Germinal center (tissue), 1 donor: ENCODE measurements at regions not wholly inside any gene's neighbourhood (a gene's known extent, or its start where the extent isn't known, plus 50 kb on each side); places are given as distances from the start of the nearest gene placed in this dataset.
"Not testable (repeated sequence)": the region's sequence is repeated elsewhere in the genome, so short reads cannot be mapped to it uniquely, and the experiment has no call there.

ENCODE experiments used
- DNase-seq: peaks from one replicate; pipeline ENCODE4 v3.0.0; 2012; ENCODE audit warnings: mixed read lengths, low spot score

DNA sequence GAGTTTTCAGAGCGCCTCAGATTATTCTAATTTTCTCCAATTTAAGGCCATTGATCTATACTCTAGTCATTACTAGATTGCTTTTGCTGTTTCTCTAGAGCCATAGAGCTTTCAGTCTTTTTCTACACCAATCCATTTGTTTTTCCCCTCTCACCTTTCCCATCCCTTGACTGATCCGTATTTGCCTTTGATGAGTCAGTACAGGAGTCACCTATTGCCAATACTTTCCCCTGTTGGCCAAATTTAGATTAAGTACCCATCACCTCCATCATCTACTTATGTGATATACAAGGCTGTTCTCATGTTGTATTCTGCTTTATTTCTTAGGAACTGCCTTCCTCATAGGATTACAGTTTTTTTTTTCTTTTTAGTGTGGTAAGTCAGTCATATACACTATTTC lies 463.2 kb downstream of the KLF12 start:
- DNase-seq: no peak

DNA sequence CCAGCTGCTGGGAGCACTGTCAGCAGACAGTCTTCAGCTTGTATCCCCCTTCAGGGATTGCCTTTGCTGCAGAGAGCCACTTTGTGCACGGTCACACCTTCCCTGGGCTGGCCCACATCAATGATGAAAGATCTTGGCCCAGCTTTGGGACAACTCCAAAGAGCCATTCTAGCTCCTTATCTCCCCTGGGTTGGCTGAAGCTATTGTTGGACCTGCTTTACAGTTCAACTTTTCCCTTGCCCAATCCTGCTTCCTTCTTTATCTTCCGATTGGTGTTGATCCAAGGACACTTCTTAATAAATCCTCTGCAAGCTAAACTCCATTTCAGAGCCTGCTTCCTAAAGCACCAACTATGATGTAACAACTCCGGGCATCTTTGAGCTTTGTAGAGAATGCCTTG lies 466.4 kb downstream of the KLF12 start:
- no peak for DNase-seq

DNA sequence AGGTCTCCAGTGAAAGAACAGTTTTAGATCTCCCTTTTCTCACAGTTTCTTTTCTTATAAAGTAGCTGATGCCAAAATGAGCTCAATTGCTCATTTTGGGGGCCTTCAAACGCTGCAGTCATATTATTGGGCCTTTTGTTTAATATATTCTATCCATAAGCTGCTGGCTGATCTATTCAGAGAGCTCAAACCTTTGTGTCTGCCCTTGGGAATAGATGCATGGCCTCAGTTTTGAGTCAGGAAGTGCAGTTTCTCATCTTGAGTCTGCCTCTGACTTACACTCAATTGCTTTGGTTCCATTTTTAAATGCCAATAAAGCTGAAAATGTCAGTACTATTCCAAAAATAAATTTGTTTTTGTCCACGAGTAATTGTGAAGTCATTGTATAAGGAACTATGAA lies 468.9 kb downstream of the KLF12 start:
- DNase-seq: no peak

DNA sequence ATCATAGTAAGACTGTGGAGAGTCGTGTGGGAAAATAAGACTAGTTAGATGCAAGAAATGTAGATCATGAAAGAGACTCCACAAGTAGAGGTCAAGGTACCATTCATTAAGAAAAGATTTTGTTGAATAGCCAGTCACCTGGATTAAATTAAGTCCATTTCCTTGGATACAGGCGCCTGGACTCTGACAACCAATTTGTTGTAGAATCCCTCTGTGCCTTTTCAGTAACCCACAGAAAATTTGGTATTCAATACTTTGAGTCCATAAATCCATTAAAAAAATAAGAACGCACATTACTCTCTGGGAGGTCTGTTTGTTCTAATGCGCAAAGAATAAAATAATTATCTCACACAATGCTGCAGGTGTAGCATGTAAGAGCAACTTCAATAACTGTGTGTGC lies 469.4 kb downstream of the KLF12 start:
- DNase-seq: no peak

DNA sequence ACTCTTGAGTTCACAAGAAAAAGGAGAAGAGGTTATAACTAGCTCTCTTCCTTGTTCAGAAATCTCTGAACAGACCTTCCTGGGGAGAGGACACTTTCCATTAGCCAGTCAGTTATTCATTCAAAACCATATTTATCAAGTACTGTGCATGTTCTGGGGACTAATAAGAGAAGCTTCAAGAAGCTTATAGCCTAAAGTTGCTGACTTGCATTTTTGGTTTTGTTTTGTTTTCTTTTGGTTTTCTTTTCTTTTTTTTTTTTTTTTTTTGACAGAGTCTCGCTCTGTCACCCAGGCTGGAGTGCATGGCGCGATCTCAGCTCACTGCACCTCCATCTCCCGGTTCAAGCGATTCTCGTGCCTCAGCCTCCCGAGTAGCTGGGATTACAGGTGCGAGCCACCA lies 471.4 kb downstream of the KLF12 start:
- DNase-seq: no peak

DNA sequence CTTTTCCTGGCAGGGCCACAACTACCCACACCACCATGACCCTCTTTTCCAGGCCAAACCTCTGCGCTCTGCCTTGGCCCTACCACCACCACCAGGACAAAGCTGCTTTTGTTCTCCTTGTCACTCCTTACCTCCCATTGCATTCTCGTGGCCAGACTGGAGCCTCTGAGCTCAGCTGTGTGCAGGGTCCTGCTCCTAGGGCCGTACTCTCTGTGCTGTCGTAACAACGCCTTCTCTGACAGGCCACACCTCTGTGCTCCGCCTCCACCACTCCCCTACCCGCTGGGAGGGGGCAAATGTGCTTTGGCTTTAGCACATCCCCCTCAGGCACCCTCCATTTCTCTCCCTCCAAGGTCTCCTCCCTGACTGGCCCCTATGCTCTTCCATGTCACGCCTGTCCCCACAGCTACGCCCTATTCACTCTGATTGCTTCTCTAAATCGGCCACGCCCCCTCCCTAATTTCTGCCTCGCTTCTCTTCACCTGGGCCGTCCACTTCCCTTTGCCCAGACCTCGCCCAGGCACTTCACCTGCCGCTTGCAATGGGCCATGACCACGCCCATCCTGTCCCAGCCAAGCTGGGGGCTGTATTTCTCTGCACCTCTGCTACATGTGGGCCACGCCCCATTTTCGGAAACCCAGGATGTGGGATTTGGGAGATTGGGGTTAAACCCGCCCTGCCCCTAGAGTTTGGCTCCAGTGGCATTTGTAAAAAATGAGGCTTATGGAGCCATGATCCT lies 472.3 kb downstream of the KLF12 start:
- no peak for DNase-seq

DNA sequence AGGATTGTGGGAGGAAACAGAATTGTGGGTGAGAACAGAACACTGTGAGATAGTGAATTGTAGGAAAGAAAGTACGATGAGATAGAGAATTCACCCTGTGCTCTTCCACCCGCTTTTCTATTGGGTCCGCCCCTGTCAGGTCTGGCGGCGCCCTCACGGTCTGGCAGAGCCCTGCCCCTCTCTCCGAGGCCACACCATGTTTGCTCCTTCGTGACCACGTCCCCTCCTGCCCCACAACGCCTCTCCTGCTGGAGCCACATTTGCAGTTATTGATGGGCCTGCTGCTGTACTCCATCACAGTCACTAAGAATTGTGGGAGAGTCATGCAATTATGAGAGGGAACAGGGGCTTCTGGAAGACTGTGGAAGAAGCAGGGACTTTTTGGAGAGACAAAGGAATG lies 473.1 kb downstream of the KLF12 start:
- DNase-seq: no peak

DNA sequence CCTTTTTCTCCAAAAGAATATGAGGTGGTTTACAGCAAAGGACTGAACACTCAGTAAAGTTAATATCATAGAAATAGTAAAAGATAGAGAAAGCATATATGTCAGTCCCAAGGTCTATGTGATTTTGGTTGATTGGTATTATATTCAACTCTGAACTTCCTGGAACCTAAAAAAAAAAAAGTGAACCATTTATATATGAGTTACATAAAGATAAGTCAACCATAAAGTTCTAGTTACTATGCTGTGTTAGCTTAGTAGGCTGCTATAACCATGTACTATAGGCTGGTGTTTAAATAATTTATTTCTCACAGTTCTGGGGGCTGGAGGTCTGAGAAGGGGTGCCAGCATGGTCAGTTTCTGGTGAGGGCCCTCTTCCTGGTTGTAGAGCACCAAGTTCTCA lies 475.6 kb downstream of the KLF12 start:
- DNase-seq: no peak

DNA sequence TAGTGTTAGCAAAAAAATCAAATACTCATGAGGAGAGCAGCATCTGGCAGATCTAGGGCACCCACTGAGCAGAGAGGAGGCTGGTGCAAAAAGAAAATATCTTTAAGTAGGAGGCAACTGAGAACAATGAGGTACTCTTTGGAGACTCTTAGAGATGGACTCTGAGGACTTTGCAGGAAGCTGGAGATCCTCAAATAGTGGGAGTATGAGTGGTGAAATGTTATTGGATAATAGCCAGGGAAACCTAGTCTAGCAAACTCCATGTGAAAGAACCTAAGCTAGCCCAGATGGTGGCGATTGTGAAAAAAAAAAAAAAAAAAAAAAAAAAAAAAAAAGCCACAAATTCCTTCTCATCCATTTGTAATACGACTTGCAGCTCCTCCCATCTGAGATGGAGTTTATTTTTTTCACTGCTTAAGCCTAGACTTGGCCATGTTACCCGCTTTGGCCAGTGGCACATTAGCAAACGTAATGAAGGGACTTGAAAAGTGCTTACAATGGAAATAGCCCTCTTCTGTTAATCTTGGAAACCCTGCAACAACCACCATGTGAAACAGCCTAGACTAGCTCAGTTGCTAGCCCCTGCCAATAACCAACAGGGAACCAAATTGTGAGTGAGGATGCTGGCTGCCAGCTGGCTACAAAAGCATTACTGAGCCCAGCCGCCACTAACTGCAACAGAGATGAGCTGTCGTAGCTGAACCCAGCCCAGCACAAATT lies 476.2 kb downstream of the KLF12 start:
- DNase-seq: no peak

DNA sequence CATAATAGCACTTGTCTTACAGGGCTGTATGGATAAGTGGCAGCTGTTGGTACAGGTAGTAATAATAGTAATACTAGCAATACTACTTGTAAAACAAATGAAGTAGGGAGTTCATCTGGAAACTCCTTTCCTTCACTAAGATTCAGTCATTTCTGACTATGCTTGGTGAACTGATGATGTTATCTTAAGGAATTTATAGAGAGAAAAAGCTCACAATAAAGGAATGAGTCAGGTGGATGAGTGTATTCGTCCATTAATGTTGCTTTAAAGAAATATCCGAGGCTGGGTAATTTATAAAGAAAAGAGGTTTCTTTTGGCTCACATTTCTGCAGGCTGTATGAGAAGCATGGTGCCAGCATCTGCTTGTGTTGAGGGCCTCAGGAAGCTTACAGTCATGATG lies 477.3 kb downstream of the KLF12 start:
- DNase-seq: no peak

DNA sequence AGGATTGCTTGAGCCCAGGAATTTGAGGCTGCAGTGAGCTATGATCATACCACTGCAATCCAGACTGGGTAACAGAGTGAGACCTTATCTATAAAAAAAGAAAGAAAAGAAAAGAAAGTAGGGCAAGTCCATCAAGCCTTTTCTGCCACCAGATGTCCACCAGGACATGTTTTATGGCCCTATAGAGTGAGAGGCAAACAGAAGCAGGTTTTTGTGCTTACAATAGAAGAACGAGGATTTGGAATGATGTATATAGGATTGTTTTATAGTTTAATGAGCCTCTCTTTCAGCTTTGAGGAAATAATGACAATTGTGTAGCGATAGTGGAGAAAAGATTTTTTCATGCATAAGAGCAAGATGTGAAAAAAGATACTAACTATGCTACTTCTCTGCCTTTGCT lies 480.5 kb downstream of the KLF12 start:
- DNase-seq: no peak

DNA sequence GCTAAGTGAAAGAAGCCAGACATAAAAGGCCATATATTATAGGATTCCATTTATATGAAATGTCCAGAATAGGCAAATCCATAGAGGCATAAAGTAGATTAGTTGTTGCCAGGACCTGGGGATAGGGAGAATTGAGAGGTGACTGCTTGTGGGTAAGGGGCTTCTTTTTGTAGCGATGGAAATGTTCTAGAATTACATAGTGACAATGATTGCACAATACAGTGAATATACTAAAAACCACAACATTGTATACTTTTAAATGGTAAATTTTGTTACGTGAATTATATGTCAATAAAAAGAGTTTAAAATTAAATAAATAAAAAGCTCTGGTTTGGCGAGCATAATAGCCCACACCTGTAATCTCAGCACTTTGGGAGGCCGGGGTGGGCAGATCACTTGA lies 486.8 kb downstream of the KLF12 start:
- DNase-seq: no peak

DNA sequence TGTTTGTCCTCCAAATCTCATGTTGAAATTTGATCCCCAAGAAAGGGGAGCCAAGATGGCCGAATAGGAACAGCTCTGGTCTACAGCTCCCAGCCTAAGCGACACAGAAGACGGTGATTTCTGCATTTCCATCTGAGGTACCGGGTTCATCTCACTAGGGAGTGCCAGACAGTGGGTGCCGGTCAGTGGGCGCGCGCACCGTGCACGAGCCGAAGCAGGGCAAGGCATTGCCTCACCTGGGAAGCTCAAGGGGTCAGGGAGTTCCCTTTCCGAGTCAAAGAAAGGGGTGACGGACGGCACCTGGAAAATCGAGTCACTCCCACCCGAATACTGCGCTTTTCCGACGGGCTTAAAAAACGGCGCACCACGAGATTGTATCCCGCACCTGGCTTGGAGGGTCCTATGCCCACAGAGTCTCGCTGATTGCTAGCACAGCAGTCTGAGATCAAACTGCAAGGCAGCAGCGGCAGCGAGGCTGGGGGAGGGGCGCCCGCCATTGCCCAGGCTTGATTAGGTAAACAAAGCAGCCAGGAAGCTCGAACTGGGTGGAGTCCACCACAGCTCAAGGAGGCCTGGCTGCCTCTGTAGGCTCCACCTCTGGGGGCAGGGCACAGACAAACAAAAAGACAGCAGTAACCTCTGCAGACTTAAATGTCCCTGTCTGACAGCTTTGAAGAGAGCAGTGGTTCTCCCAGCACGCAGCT lies 493.6 kb downstream of the KLF12 start:
- DNase-seq: not testable (repeated sequence)

DNA sequence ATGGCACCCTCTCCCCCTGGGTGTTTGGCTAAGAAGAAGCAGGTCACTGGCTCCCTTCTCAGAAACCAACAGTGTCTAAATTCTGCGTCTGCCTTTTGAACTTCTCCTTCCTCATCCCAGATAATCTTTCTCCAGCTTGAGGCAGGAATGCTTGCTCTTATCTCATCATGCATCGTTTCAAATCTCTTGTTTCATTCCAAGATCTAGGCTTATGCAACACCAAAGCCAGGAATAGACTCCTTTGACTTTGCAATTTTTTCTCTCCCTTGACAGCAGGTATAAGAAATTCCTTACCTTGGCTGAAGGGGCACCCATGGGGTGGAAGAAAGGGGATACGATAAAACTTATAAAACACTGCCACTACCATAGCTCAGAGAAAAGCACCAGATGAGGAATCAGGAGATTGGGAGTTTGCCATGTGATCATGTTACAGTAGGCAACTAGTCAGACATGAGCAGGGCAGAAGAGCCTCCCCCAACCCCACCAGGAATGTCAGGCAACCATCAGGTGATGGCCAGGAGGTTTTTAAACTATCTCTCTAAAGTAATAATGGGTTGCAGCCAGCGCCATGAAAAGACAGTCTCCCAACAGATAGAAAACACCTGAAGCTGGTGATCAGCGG lies 498.9 kb downstream of the KLF12 start:
- DNase-seq: no peak

DNA sequence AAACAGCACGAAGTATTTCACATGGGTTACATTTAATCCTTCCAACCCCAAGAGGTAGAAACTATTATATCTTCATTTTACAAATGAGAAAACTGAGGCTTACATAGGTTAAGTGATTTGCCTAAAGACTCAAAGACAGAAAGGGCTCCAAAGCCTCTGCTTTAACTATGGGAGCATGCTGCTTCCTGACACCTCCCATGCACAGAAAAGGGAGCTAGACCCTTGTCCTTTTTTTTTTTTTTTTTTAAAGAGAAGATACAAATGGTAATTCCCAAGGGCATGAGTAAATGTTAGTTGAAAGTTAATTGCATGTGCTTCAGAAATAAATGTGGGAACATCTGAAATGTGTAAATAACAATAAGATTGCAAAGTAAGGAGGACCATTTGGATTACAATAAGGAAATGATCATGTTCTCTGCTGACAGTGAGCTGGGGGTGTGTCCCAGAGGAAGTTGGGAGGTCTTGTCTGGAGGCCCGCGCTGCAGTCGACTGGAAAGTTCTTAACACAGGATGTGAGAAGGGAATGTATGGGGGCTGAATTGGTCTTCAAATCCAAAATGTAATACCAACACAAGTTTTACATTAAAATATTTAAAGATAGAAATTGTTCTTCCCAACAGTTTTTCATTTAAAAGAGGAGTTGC lies 500.3 kb downstream of the KLF12 start:
- DNase-seq: no peak

DNA sequence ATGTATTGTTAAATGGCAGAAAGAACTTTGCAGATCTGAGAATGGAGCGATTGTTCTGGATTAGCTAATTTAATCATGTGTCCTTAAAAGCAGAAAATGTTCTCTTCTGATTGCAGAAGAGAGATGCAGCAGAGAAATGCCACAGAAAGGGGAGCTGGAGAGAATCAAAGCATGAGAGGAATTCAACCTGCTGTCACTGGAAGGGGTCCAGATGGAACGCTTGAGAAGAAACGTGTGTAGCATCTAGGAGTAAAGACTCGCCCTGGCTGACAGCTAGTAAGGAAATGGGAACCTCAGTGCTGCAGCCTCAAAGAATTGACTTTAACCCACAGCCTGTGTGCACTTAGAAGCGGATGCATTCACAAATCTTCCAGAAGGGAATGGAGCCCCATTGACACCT lies 502.8 kb downstream of the KLF12 start:
- no peak for DNase-seq

DNA sequence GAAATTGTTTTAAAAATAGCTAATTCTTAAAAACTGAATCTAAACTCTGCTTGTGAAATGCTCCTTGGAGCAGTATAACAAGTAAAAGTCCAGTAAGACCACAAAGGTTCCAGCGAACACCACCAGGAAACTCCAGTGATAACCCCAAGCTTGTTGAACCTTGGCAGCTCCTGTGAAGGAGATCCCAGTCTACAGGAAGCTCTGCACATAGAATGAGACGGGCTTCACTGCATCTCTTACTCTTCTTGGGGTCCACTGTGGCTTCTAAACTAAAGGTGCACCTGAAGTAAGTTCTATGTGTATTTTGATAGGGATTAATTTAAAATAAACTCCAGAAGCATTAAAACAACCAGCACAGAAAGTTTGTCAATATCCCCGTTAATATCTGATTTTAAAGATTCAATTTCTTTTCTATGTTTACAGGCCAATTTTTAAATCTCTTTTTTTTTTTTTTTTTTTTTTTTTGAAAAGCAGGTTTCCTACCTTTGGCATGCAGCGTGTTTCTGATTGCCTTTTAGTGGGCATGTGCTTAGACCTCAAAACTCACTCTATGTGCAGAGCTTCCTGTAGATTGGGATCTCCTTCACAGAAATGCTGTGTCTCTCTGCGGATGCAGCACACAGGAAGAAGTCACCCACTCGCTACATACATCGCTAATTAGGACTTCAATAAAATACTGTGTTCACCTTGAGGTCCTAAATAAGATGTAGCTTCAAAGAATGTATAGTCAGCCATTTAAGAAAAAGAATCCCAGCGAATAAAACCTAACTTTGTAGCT lies 508.5 kb downstream of the KLF12 start:
- no peak for DNase-seq

DNA sequence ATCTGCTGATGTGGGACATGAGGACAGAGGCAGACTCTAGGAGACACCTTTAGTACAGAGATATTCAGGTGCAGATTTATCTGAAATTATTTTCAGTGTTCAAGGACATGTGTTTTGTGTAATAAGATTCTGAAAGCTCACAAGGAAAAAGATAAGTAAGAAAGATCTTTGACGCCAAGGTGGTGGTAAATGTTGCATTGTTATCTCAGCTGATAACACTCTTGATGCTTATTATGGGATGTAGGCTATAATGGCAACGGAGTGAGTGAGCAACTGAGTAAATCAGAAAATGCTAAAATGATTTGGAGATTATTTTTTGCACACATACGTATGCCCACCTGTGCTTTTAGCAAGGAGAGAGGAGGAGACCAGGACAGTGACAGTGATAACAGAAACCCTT lies 510.9 kb downstream of the KLF12 start:
- DNase-seq: no peak

DNA sequence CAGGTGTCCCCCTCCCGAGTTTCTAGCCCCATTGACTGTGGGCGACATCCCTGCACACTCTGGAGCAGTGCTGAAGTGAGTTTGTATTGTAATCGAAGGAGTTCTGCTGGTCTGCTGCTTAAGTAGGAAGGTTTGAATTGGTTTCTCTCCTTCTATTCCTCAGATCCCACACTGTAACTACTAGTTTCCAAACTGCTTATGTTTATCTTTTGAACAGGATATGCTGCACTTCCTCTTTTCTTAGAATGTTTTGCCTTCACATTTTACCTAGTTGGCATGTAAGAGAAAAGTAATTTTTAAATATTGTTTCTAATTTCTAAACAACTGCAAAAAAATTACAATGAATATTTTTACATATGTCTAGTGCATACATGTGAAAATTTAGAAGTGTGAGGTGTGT lies 511.8 kb downstream of the KLF12 start:
- DNase-seq: no peak

DNA sequence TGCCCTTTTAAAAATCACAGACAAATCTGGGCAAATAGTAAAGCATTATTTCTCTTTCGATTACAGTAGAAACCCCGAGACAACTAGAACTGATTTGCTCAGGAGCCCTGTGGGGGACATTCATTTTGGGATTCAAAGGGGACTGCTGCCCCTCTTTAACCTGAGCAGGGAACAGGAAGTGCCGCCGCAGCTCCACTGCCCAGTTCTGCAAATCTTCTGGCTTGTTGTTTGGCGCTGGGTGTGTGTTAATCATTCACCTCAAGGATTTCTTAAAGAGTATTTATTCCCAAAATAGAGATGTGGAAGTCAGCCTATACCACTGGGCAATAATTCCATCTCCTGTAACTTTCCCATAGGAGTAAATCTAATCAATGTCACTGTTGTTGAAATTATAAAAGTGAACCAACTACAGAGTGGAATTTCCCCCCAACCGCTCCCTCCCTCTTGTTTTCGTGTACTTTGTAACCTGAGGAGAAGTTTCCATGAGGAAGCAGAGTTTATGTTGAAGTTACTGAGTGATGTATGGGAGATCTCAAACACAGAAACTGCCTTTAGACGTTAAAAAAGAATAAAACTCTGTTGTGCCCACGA lies 515.8 kb downstream of the KLF12 start:
- DNase-seq: no peak

DNA sequence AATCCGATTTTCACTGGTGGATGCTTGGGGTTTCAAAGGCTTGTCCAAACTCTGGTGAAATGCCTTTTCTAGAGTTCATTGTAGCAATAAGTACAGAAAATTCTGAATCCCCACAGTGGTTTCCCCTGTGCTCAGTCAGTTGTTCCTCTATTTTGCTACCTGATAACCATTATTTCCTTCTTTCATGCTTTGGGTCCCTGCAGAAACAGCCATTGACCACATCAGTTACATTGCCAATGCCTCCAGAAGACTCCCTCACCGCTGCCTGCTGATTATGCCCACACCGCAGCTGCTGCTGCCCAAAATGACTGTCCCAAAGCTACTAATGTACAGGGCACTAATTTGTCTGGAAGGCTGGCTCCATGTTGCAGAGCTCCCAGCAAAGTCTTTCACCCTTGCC lies 517.3 kb downstream of the KLF12 start:
- DNase-seq: no peak
